Activated T-helper 17 cell treated with anti-CD3 and anti-CD28 coated beads, Interleukin-2, amount 50 U/mL, for 72 hours (primary cell): ENCODE measurements at regions not wholly inside any gene's neighbourhood (a gene's known extent, or its start where the extent isn't known, plus 50 kb on each side); places are given as distances from the start of the nearest gene placed in this dataset.
"Not testable (repeated sequence)": the region's sequence is repeated elsewhere in the genome, so short reads cannot be mapped to it uniquely, and the experiment has no call there.

Experiments used
- ATAC-seq: fragments of 150-1000 bp; cut with Tn5 transposase; replicated peaks from 2 replicates; pipeline ENCODE4 v1.10.0; 2021; ENCODE audit warnings: mild to moderate bottlenecking, moderate library complexity
- H3K27ac Mint-ChIP-seq: one replicate; pipeline ENCODE4 v1.8.0; 2022; ENCODE audit warnings: mixed read lengths
- H3K27me3 Mint-ChIP-seq: one replicate; pipeline ENCODE4 v1.8.0; 2022; ENCODE audit warnings: mixed read lengths
- H3K36me3 Mint-ChIP-seq: one replicate; pipeline ENCODE4 v1.8.0; 2022; ENCODE audit warnings: low read depth, mild to moderate bottlenecking, mixed read lengths
- H3K4me1 Mint-ChIP-seq: one replicate; pipeline ENCODE4 v1.8.0; 2022; ENCODE audit warnings: mixed read lengths
- H3K4me3 Mint-ChIP-seq: one replicate; pipeline ENCODE4 v1.8.0; 2022; ENCODE audit warnings: mild to moderate bottlenecking, mixed read lengths
- H3K9me3 Mint-ChIP-seq: one replicate; pipeline ENCODE4 v1.8.0; 2022; ENCODE audit warnings: mixed read lengths

DNA sequence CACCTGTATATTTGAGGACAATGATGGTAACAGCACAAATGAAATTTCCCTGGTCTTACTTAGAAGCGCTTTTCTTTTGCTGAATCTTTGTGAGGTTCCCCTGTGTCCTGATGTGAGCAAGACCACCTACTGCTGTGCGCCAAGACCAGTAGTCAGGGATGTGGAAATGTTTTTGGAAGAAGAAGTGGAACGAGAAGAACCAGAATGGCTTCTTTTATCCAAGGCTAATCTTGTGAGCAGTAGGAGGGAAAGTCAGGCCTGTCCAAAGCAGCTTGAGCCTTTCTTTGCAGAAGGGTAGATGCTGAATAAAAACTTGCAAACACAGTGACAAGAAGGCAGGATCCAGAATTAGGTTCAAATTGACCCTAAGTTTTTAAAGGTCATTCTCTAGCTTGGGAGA lies 223.0 kb downstream of the FAT3 start:
- Mint-ChIP-seq H3K36me3 (no peaks in the 10 kb centered on the region), H3K27ac (no peak overlapping the region), H3K9me3 (no peaks in the 10 kb centered on the region), H3K4me1 (no peaks in the 10 kb centered on the region), H3K27me3 (no peaks in the 10 kb centered on the region), H3K4me3 (no peak overlapping the region)
- ATAC-seq = no peak

DNA sequence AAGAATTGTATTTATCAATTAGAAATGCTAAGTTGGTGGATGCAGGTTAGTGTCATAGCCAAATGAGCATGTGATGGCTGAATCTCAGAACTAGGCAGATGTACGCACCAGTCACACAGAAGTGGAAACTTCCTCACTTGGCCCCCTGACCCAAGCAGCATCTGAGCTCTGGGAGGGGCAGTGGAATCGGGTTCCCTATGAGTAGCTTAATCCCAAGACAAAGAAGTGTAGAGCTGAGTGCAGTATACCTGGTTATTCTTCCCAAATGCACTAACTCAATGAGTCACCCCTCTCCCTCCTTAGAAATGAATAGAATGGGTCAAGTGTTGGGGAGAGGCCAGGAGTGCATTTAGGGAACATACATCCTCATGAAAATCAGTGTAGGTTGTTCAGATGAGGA lies 224.6 kb downstream of the FAT3 start:
- no peaks in the 10 kb centered on the region for H3K4me1 Mint-ChIP-seq
- H3K4me3 Mint-ChIP-seq = no peak overlapping the region
- H3K27ac Mint-ChIP-seq = no peak overlapping the region
- H3K9me3 Mint-ChIP-seq = no peaks in the 10 kb centered on the region
- H3K36me3 Mint-ChIP-seq = no peaks in the 10 kb centered on the region
- ATAC-seq = no peak
- H3K27me3 Mint-ChIP-seq = no peaks in the 10 kb centered on the region

DNA sequence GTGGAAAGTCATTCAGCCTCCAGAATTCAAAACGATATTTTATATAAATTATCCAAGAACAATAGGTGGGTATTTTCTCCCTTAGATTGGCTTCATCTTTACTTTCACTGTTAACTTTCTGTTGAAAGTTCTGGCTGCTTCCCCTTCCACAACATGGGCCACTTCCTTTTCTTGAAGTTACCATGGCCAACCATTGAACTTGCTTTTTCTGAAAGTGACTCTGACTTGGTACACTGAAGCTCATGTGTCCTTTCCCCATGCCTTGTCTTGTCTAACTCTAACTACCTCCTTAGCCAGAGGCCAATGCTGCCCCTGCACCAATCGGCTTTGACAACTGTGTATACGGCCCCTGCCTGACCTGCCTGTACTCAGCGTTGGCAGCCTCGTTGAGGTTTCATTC lies 225.2 kb downstream of the FAT3 start:
- ATAC-seq = no peak
- Mint-ChIP-seq H3K4me1 (no peaks in the 10 kb centered on the region), H3K27ac (no peak overlapping the region), H3K4me3 (no peak overlapping the region), H3K36me3 (no peaks in the 10 kb centered on the region), H3K9me3 (no peaks in the 10 kb centered on the region), H3K27me3 (no peaks in the 10 kb centered on the region)

DNA sequence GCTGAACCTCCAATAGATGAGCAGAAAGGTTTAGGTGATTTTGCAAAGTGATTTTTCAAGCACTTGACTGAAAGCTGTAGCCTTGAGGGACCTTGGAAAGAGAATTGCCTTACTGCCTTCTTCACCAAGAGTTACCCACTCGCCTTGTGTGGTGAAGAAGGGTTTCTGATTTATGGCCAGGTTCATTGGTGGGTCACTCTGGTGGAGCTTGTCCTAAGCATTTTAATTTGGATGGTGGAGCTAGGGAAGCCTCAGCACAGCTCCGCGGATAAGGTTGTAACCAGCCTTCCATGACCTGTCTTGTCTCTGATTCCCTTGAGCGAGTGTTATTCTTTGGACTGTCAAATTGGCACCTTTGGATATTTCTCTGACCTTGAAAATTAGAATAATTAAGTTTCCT lies 226.4 kb downstream of the FAT3 start:
- Mint-ChIP-seq H3K36me3 (no peaks in the 10 kb centered on the region), H3K27ac (no peak overlapping the region), H3K4me1 (no peaks in the 10 kb centered on the region), H3K27me3 (no peaks in the 10 kb centered on the region), H3K9me3 (no peaks in the 10 kb centered on the region), H3K4me3 (no peak overlapping the region)
- ATAC-seq = no peak

DNA sequence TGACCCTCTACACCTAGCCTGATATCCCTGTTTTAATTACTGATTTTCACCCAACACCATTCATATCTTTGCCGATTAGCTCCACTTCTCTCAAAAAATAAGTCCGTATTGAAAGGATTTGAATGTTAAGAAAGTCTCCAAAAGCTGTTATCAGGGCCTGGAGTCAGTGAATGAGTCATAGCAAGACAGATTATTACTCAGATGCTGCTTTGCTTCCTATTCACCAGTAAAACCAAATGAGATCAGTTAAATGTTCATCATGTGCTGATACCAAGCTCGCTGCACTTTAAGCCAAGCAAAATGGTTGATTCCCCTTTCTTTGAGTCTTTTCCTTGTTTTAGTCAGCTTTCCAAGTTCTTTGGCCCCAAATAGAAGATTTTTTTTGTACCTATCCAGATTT lies 228.4 kb downstream of the FAT3 start:
- peak; percentile 24 for ATAC-seq
- Mint-ChIP-seq H3K4me3 (no peak overlapping the region), H3K4me1 (no peaks in the 10 kb centered on the region), H3K9me3 (no peaks in the 10 kb centered on the region), H3K27ac (no peak overlapping the region), H3K36me3 (no peaks in the 10 kb centered on the region), H3K27me3 (no peaks in the 10 kb centered on the region)

DNA sequence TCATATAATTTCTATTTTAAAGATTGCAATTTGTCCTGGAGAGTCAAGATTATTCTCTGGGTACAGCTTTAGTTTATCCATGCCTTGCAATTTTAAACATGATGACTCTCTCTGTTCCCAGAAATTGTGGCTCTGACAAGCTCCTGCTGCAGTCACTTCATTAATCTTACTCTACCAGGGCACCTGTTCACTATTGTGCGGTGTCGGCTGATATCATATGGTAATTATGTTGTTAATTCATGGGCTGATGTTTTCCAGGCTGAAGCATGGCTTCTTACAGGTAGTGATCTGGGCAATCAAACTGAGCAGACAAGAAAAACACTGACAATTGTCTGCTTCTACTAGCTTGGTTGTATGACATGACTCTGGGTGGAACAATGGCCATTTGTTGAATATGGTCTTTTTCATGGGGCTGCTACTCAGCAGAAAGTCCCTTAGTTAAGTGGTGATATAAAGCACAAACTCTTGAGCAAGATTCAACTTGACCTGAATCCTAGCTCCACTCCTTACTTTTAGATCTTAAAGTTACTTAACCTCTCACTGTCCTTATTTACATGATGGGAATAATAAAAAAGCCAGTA lies 230.7 kb downstream of the FAT3 start:
- Mint-ChIP-seq H3K36me3 (no peaks in the 10 kb centered on the region), H3K27ac (no peak overlapping the region), H3K4me3 (no peak overlapping the region), H3K4me1 (no peaks in the 10 kb centered on the region), H3K9me3 (no peaks in the 10 kb centered on the region), H3K27me3 (no peaks in the 10 kb centered on the region)
- no peak for ATAC-seq

DNA sequence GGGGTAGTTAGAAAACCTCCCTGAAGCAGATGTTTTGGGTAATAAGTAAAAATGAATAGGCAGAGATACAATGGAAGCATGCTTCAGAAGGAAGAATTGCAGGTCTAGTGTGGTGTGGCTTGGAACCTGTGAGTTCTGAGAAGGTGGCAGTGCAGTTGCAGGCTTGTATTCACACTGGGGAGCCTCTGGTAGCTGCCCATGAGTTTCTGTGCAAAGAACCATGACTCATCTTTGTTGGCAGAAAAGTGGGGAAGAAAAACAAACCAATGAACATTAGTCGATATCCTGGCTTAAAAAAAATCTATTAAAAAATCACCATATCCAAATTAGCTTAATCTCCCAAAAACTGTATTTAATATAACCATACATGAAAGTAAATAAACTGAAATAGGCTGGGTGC lies 232.6 kb downstream of the FAT3 start:
- Mint-ChIP-seq H3K4me3 (no peak overlapping the region), H3K4me1 (no peaks in the 10 kb centered on the region), H3K36me3 (no peaks in the 10 kb centered on the region), H3K27ac (no peak overlapping the region), H3K9me3 (no peaks in the 10 kb centered on the region), H3K27me3 (no peaks in the 10 kb centered on the region)
- no peak for ATAC-seq

DNA sequence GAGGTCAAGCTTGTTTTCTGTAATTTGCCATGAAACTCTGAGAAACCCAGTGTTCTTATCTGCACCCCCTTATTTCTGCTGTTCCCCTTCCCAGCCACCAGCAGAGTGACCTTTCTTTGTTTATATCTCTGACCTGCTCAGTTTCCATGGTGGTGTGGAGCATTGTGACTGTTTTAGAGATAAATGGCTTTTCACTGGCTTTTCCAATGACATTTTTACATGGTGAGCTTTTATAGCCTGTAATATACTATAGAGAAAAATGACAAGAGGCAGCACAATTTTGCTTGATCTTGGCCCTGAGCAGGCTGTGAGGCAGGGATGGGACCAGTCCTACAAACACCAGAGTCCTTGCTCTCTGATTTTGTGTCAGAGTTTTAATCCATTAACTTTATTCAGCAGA lies 233.9 kb downstream of the FAT3 start:
- Mint-ChIP-seq H3K27ac (no peak overlapping the region), H3K4me1 (no peaks in the 10 kb centered on the region), H3K27me3 (no peaks in the 10 kb centered on the region), H3K4me3 (no peak overlapping the region), H3K9me3 (no peaks in the 10 kb centered on the region), H3K36me3 (no peaks in the 10 kb centered on the region)
- ATAC-seq = no peak

DNA sequence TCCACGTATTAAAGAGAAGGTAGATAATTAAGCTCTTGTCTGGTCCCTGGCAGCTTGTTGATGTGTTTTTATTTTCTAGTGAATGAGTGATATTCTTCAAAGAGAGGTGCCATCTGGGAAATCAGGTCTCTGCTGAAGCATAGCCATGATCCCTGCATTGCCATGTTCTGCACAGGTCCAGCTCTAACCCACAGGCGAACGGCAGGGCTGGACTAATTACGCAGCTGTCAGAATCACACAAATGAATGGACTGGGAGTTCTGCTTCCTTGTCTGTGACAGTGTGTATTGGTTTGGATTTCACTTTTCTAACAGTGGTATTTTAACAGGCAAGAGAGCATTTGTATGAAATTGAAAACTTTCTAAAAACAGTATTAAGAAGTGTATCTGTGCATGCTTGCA lies 235.6 kb downstream of the FAT3 start:
- H3K9me3 Mint-ChIP-seq = no peaks in the 10 kb centered on the region
- H3K27me3 Mint-ChIP-seq = no peaks in the 10 kb centered on the region
- no peaks in the 10 kb centered on the region for H3K36me3 Mint-ChIP-seq
- no peak for ATAC-seq
- no peak overlapping the region for H3K4me3 Mint-ChIP-seq
- no peak overlapping the region for H3K27ac Mint-ChIP-seq
- no peaks in the 10 kb centered on the region for H3K4me1 Mint-ChIP-seq

DNA sequence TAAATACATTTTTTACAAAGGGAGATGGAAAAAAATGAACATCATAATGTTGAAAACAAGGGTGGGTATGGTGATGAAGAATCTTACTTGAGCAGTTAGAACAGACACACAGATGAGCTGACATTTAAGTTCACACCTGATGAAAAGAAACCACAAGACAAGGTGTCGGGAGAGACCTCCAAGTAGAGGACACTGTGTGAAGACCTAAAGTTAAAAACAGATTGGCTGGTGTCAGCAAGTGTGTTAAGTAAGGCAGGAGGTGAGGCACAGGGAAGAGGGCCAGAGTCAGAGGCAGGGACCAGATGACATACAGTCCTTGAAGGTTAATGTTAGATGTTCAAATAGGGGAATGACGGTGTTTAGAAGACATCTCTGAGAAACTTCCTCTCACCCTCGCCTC lies 236.8 kb downstream of the FAT3 start:
- H3K9me3 Mint-ChIP-seq = no peaks in the 10 kb centered on the region
- no peaks in the 10 kb centered on the region for H3K4me1 Mint-ChIP-seq
- no peak overlapping the region for H3K27ac Mint-ChIP-seq
- no peak for ATAC-seq
- H3K4me3 Mint-ChIP-seq = no peak overlapping the region
- H3K27me3 Mint-ChIP-seq = no peaks in the 10 kb centered on the region
- H3K36me3 Mint-ChIP-seq = no peaks in the 10 kb centered on the region

DNA sequence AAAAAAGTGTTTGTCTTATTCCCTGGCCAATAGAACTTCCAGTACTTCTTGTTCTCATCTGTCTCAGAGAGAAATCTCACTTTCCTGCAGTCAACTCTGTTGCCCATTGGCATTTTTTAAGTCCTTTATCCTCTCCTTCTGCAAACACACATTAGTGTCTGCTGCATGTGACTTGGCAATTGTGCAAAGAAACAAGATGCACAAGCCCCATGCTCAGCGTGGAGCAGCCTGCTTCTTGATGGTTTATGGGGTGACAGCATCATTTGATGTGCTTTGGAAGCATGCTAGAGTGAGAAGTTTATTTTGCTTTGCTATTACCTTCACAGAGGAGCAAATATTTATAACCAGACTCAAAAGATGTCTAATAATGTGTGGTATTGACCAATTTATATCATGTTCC lies 238.2 kb downstream of the FAT3 start:
- ATAC-seq = no peak
- H3K4me3 Mint-ChIP-seq = no peak overlapping the region
- no peaks in the 10 kb centered on the region for H3K36me3 Mint-ChIP-seq
- H3K27ac Mint-ChIP-seq = no peak overlapping the region
- H3K27me3 Mint-ChIP-seq = no peaks in the 10 kb centered on the region
- H3K9me3 Mint-ChIP-seq = peaks cover 2% of the 10 kb centered on the region
- no peaks in the 10 kb centered on the region for H3K4me1 Mint-ChIP-seq

DNA sequence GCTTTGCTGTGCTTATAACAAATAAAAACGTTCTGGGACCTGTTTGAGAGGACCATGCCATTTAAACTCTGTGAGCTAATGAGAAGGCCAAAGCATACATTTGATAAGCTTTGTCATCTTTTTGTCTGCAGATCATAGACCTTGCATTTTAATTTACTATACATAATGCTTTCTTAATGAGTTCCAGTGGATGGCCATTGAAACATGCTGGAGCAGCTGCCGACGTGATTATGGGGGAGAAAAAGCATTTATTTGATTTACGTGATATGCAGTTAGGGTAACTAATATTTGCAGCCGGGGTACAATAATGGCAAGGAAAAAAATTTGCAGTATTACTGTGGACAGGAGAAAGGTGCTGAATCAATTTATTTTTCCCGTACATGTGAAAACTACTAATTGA lies 240.2 kb downstream of the FAT3 start:
- no peak for ATAC-seq
- H3K27ac Mint-ChIP-seq = no peak overlapping the region
- H3K4me3 Mint-ChIP-seq = no peak overlapping the region
- H3K4me1 Mint-ChIP-seq = no peaks in the 10 kb centered on the region
- no peaks in the 10 kb centered on the region for H3K36me3 Mint-ChIP-seq
- peaks cover 7% of the 10 kb centered on the region for H3K9me3 Mint-ChIP-seq
- H3K27me3 Mint-ChIP-seq = no peaks in the 10 kb centered on the region

DNA sequence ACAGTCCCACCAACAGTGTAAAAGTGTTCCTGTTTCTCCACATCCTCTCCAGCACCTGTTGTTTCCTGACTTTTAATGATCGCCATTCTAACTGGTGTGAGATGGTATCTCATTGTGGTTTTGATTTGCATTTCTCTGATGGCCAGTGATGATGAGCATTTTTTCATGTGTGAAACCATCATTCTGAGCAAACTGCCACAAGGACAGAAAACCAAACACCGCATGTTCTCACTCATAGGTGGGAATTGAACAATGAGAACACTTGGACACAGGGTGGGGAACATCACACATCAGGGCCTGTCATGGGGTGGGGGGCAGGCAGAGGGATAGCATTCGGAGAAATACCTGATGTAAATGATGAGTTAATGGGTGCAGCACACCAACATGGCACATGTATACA lies 240.8 kb downstream of the FAT3 start:
- not testable (repeated sequence) for H3K36me3 Mint-ChIP-seq, H3K27ac Mint-ChIP-seq, ATAC-seq, H3K27me3 Mint-ChIP-seq, H3K9me3 Mint-ChIP-seq, H3K4me3 Mint-ChIP-seq, H3K4me1 Mint-ChIP-seq

DNA sequence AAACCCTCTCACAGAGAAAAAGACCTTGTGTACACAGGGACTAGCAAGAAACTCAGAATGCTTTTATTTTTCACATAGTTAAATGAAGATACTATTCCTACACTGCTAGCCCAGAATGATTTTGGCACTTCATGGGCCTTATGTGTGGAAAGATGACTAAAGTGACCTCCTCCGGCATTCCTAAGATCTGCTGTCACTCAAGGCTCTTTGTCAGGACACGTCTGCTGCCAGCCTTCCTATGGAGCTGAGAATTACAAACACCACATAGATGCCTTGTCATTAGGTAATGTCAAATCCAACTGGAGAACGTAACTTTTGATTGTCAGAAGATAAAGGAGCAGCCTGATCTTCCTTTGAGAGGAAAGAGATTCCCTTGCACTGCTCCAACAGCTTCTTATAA lies 249.1 kb downstream of the FAT3 start:
- no peaks in the 10 kb centered on the region for H3K4me1 Mint-ChIP-seq
- no peaks in the 10 kb centered on the region for H3K36me3 Mint-ChIP-seq
- no peak overlapping the region for H3K4me3 Mint-ChIP-seq
- H3K9me3 Mint-ChIP-seq = no peaks in the 10 kb centered on the region
- no peak for ATAC-seq
- H3K27ac Mint-ChIP-seq = no peak overlapping the region
- no peaks in the 10 kb centered on the region for H3K27me3 Mint-ChIP-seq

DNA sequence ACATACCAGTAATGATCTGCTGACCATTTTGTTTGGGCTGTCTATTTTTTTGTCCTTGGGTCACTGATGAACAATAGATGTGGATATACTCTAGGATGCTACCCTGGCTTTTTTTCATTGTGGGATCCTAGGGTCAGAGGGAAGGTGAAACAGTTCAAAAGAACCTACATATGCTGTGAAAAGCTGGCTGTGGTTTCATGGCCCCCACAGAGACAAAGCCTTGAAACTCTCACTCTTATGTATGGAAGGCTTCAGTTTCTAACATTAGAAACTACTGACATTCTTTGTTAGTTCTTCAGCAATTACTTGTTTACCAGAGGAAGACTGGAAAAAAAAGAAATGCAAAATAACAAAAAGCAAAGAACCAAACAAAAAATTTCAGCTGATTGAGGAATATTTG lies 250.7 kb downstream of the FAT3 start:
- Mint-ChIP-seq H3K36me3 (no peaks in the 10 kb centered on the region), H3K9me3 (peaks cover 5% of the 10 kb centered on the region), H3K27ac (no peak overlapping the region), H3K4me3 (no peak overlapping the region), H3K27me3 (peaks cover 4% of the 10 kb centered on the region), H3K4me1 (no peaks in the 10 kb centered on the region)
- ATAC-seq = no peak

DNA sequence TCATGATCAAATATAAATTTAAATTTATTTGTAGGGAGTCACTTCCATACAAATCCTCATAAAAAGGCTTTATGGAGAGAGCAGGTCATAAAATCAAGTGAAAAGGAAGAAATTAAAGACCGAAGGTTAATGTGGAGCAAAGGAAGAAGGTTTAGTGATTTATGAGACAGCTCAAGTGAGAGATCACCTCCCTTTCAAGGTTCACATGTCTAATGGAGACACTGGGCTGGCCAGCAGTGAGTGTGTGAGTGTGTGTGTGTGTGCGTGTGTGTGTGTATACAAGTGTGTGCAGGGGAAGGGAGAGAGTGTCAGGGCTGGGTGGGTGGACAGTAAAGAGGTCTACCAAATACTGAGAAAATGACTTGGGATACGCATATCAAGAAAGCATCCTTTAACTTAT lies 251.2 kb downstream of the FAT3 start:
- no peak for ATAC-seq
- no peaks in the 10 kb centered on the region for H3K4me1 Mint-ChIP-seq
- peaks cover 4% of the 10 kb centered on the region for H3K27me3 Mint-ChIP-seq
- no peak overlapping the region for H3K4me3 Mint-ChIP-seq
- H3K27ac Mint-ChIP-seq = no peak overlapping the region
- no peaks in the 10 kb centered on the region for H3K36me3 Mint-ChIP-seq
- peaks cover 5% of the 10 kb centered on the region for H3K9me3 Mint-ChIP-seq
